ENCODE measurements at regions not wholly inside any gene's neighbourhood (a gene's known extent, or its start where the extent isn't known, plus 50 kb on each side); places are given as distances from the start of the nearest gene placed in this dataset.

DNA sequence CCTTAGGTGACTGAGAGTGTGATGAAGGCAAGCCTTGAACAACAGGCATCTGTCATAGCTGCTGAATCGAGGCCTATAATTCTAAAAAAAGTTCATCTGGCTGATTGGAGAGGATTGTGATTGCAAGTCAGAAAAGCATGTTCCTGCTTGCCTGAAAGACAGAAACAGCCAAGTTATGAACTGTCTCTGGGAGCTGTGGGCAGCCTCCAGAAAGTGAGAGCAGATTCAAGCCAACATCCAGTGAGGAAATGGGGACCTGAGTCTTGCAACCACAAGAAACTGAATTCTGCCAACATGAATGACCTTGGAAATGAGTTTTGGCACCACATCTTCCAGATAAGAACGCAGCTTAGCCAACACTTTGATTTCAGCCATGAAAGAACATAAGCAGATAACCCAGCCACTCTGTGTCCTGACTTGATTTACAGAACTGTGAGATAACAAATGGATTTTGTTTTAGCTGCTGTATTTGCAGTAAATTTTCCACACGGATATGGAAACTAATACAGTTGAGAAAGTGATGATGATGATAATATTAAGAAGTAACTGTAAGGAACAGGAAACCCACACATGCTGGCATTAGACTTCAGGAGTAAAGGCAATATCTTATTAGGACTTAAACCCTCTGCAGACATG lies 240.3 kb upstream of the NDST3 start:
- TF ChIP-seq, protein P1, sequence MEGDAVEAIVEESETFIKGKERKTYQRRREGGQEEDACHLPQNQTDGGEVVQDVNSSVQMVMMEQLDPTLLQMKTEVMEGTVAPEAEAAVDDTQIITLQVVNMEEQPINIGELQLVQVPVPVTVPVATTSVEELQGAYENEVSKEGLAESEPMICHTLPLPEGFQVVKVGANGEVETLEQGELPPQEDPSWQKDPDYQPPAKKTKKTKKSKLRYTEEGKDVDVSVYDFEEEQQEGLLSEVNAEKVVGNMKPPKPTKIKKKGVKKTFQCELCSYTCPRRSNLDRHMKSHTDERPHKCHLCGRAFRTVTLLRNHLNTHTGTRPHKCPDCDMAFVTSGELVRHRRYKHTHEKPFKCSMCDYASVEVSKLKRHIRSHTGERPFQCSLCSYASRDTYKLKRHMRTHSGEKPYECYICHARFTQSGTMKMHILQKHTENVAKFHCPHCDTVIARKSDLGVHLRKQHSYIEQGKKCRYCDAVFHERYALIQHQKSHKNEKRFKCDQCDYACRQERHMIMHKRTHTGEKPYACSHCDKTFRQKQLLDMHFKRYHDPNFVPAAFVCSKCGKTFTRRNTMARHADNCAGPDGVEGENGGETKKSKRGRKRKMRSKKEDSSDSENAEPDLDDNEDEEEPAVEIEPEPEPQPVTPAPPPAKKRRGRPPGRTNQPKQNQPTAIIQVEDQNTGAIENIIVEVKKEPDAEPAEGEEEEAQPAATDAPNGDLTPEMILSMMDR (IDR thresholded peaks at IDR 0.05): no peak
- no peak for TF ChIP-seq POLR2A (IDR thresholded peaks at IDR 0.05)
- TF ChIP-seq EP300 (IDR thresholded peaks at IDR 0.05; ENCODE audit: low read depth): no peak
- TF ChIP-seq POLR2AphosphoS5 (IDR thresholded peaks at IDR 0.05): no peak
- no peaks in the 10 kb centered on the region for H3K36me3 ChIP-seq
- no peak for DNase-seq
- no peaks in the 10 kb centered on the region for H3K27me3 ChIP-seq
- 44 to 68% methylated on average over 3 of the region's 3 CpGs for WGBS, 2 donors (ENCODE audit: low coverage in 1 of 2)
- intact Hi-C loops (cut with DNase I; ENCODE audit: low total_unique reads): no loop called here
- in situ Hi-C loops (cut with MboI; ENCODE audit: low pct_ligation_motif_present in 1 of 4, low pct_unique_long_range_greater_than_20kb in 1 of 4, low sequenced_read_pairs in 3 of 4): no loop called here
- peaks cover 0 to 3% (median 0%) of the 10 kb centered on the region in 4 donors for H3K4me1 ChIP-seq
- H3K9me3 ChIP-seq: no peaks in the 10 kb centered on the region
- no peak overlapping the region for H3K27ac ChIP-seq
- no peak overlapping the region for H3K4me3 ChIP-seq

DNA sequence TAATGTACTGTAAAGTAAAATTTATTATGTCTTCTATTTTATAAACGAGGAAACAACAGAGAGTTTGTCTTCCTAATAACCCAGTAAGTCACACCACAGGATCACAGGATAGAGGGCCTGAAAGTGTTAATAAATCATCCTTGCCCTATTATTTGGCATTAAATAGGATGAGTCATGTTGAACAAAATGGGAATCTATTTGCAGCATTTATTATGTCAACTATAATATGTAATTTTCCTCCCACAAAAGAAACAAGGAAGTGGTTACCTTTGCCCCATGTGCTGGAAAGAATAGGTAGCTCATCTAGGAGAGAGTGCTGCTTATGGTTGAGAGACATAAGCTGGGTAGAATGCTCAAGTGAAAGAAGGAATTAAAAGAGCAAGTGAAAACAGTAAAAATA lies 237.6 kb upstream of the NDST3 start:
- Histone ChIP-seq H3K9me3 (no peaks in the 10 kb centered on the region), H3K27ac (no peak overlapping the region), H3K27me3 (no peaks in the 10 kb centered on the region), H3K36me3 (no peaks in the 10 kb centered on the region), H3K4me1 (peaks cover 0 to 3% (median 0%) of the 10 kb centered on the region in 4 donors), H3K4me3 (no peak overlapping the region)
- no peak for DNase-seq
- intact Hi-C loops (cut with DNase I; ENCODE audit: low total_unique reads): no loop called here
- in situ Hi-C loops (cut with MboI; ENCODE audit: low pct_ligation_motif_present in 1 of 4, low pct_unique_long_range_greater_than_20kb in 1 of 4, low sequenced_read_pairs in 3 of 4): no loop called here
- 42 to 47% methylated on average over 1 of the region's 1 CpG for WGBS, 2 donors (ENCODE audit: low coverage in 1 of 2)
- TF ChIP-seq POLR2A (IDR thresholded peaks at IDR 0.05) (no peak), POLR2AphosphoS5 (IDR thresholded peaks at IDR 0.05) (no peak), EP300 (IDR thresholded peaks at IDR 0.05; ENCODE audit: low read depth) (no peak)
- TF ChIP-seq, protein P1 (IDR thresholded peaks at IDR 0.05): no peak

DNA sequence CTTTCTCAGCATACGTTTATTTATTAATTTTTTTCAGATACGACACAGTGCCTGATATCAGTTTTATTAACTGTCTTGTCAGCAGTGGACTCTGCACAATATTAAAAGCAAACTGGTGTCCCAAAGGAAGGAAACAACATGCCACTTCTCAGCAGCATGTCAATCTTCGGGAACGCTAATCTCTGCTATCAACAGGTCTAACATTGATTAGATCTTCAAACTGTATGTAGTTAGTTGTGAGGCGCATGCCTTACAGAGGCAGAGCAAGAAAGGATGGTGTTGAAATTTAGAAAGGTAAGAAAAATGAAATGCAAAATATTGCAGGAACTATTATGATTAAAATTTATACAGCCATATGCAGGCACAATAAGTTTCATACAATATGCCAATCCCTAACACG lies 233.7 kb upstream of the NDST3 start:
- intact Hi-C loops (cut with DNase I; ENCODE audit: low total_unique reads) (no loop called here), in situ Hi-C loops (cut with MboI; ENCODE audit: low pct_ligation_motif_present in 1 of 4, low pct_unique_long_range_greater_than_20kb in 1 of 4, low sequenced_read_pairs in 3 of 4) (no loop called here)
- Histone ChIP-seq H3K36me3 (no peaks in the 10 kb centered on the region), H3K27me3 (no peaks in the 10 kb centered on the region), H3K4me3 (no peak overlapping the region), H3K27ac (no peak overlapping the region), H3K9me3 (no peaks in the 10 kb centered on the region), H3K4me1 (peaks cover 0 to 3% (median 0%) of the 10 kb centered on the region in 4 donors)
- WGBS, 2 donors (ENCODE audit: low coverage in 1 of 2): 75 to 95% methylated on average over 6 of the region's 6 CpGs
- TF ChIP-seq, protein P1 (IDR thresholded peaks at IDR 0.05): no peak
- TF ChIP-seq POLR2AphosphoS5 (IDR thresholded peaks at IDR 0.05): no peak
- TF ChIP-seq EP300 (IDR thresholded peaks at IDR 0.05; ENCODE audit: low read depth): no peak
- TF ChIP-seq POLR2A (IDR thresholded peaks at IDR 0.05): no peak
- DNase-seq: no peak

DNA sequence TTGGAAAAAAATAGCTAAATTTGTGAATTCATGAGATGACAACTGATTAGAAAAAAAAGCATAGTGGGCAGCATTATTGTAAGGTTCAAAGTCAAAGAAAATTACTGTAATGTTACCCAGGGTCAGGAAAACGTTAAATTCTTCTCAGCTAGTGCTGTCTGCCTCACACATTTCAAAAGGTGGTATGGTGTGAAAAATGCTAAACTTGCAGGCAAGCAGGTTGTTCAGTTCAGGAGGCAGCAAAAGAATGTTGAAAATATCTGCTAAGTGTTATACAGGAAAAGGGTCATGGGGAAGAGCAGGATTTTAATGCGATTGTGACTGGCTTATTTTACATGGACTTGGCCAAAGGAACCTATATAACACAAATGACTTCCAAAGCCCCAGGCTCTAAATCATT lies 232.5 kb upstream of the NDST3 start:
- in situ Hi-C loops (cut with MboI; ENCODE audit: low pct_ligation_motif_present in 1 of 4, low pct_unique_long_range_greater_than_20kb in 1 of 4, low sequenced_read_pairs in 3 of 4): no loop called here

More for the DNA sequence above, 232.5 kb upstream of the NDST3 start:
- H3K36me3 ChIP-seq: no peaks in the 10 kb centered on the region
- TF ChIP-seq POLR2AphosphoS5 (IDR thresholded peaks at IDR 0.05) (no peak), EP300 (IDR thresholded peaks at IDR 0.05; ENCODE audit: low read depth) (no peak), POLR2A (IDR thresholded peaks at IDR 0.05) (no peak)
- TF ChIP-seq, protein P1 (IDR thresholded peaks at IDR 0.05): no peak
- H3K4me3 ChIP-seq: no peak overlapping the region
- no peak overlapping the region for H3K27ac ChIP-seq
- DNase-seq: no peak
- no peaks in the 10 kb centered on the region for H3K27me3 ChIP-seq
- H3K4me1 ChIP-seq: peaks cover 0 to 1% (median 0%) of the 10 kb centered on the region in 4 donors
- H3K9me3 ChIP-seq: no peaks in the 10 kb centered on the region
- 74% methylated on average over 2 of the region's 2 CpGs for WGBS, 2 donors (ENCODE audit: low coverage in 1 of 2)
- intact Hi-C loops (cut with DNase I; ENCODE audit: low total_unique reads): no loop called here

All from transverse colon (tissue), 4 donors.